T-helper 2 cell treated with Interferon-gamma antibody and Interleukin-4, amounts not matched to agents 100 ng/mL and 5 ng/mL, for 36 hours (primary cell): ENCODE measurements at regions not wholly inside any gene's neighbourhood (a gene's known extent, or its start where the extent isn't known, plus 50 kb on each side); places are given as distances from the start of the nearest gene placed in this dataset.

Experiments
- intact Hi-C: fragments of 100-400 bp; cut with micrococcal nuclease; formaldehyde crosslinking; loops from one replicate; pipeline ENCODE4 v1.15.1; 2023

- intact Hi-C loops = no loop called here
Observed at GRCh38 chr2:217316743-217317142, 456.9 kb upstream of the TNP1 start.

- intact Hi-C loops = no loop called here
Observed at GRCh38 chr2:217314021-217314460, 454.2 kb upstream of the TNP1 start.

GRCh38 chr2:217313386-217313785 is 453.5 kb upstream of the TNP1 start:
- intact Hi-C loops = no loop called here

GRCh38 chr2:217309056-217309455 is 449.2 kb upstream of the TNP1 start:
- intact Hi-C loops = no loop called here

- intact Hi-C loops = no loop called here
Observed at GRCh38 chr2:217307023-217307422, 447.2 kb upstream of the TNP1 start.

- intact Hi-C loops = no loop called here
Observed at GRCh38 chr2:217305882-217306281, 446.0 kb upstream of the TNP1 start.

- intact Hi-C loops = no loop called here
Observed at GRCh38 chr2:217304582-217304981, 444.7 kb upstream of the TNP1 start.

GRCh38 chr2:217302856-217303255 is 443.0 kb upstream of the TNP1 start:
- intact Hi-C loops = no loop called here

- intact Hi-C loops = no loop called here
Observed at GRCh38 chr2:217301142-217301925, 441.5 kb upstream of the TNP1 start.

- intact Hi-C loops = no loop called here
Observed at GRCh38 chr2:217299590-217299989, 439.7 kb upstream of the TNP1 start.

GRCh38 chr2:217297096-217297495 is 437.2 kb upstream of the TNP1 start:
- intact Hi-C loops = no loop called here

- intact Hi-C loops = no loop called here
Observed at GRCh38 chr2:217294818-217295217, 435.0 kb upstream of the TNP1 start.

GRCh38 chr2:217294211-217294610 is 434.3 kb upstream of the TNP1 start:
- intact Hi-C loops = no loop called here

GRCh38 chr2:217293607-217294006 is 433.7 kb upstream of the TNP1 start:
- intact Hi-C loops = no loop called here

GRCh38 chr2:217293046-217293445 is 433.2 kb upstream of the TNP1 start:
- intact Hi-C loops = no loop called here

GRCh38 chr2:217291259-217291658 is 431.4 kb upstream of the TNP1 start:
- intact Hi-C loops = no loop called here

GRCh38 chr2:217290467-217290866 is 430.6 kb upstream of the TNP1 start:
- intact Hi-C loops = no loop called here

GRCh38 chr2:217289907-217290280 is 430.0 kb upstream of the TNP1 start:
- intact Hi-C loops = no loop called here

GRCh38 chr2:217289177-217289906 is 429.5 kb upstream of the TNP1 start:
- intact Hi-C loops = no loop called here

GRCh38 chr2:217288472-217289063 is 428.7 kb upstream of the TNP1 start:
- intact Hi-C loops = no loop called here

GRCh38 chr2:217286833-217287232 is 427.0 kb upstream of the TNP1 start:
- intact Hi-C loops = no loop called here

GRCh38 chr2:217285926-217286325 is 426.1 kb upstream of the TNP1 start:
- intact Hi-C loops = no loop called here
